NCI-H2171 (cell line): ENCODE measurements at regions not wholly inside any gene's neighbourhood (a gene's known extent, or its start where the extent isn't known, plus 50 kb on each side); places are given as distances from the start of the nearest gene placed in this dataset.

Experiments
- DNase-seq: peaks from one replicate; lab custom pipeline; 2025; lab: John Stamatoyannopoulos, UW

DNA sequence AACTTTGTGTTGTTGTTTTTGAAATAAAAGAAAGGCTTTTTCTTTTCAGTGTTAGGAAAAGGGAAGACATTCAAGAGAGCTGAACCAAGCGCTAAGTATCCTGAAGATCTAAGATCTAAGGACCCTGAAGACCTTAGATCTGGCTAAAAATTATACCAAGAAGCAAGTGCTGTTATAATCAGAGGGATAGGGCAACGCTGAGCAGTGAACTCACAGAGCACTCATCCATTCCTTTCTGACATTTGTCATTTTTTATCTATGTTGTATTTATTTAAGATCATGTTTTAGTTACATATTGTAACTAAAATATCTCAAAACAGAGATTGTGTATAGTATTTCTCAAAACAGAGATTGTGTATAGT lies 60.5 kb upstream of the FAM216B start:
- no peak for DNase-seq

DNA sequence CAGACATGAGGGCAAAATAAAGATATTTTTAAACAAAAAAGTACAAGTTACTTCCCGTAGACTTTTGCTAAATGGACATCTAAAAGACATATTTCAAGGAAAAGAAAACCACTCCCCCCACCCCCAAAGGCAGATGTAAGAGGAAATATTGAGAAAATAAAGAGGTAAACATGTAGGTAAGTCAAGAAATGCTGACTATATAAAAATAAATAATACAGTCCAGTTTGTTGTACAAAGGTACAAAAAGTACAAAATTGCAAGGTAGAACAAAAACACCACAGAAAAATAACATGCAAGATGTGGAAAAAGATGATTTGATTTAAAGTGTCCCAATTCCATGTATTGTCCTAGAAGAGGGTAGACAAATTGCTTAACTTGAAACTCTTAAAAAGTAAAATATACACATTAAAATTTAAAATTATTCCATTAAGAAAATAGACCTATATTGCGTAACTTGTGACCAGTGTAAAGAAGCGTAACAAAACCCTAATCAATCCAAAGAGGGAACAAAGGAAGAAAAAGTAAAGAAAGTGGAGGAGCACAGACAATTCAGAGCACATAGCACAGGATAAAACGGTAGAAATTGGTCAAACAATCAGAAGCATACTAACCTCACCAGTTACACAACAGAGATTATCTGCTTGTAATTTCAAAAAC lies 58.4 kb upstream of the FAM216B start:
- DNase-seq = no peak

DNA sequence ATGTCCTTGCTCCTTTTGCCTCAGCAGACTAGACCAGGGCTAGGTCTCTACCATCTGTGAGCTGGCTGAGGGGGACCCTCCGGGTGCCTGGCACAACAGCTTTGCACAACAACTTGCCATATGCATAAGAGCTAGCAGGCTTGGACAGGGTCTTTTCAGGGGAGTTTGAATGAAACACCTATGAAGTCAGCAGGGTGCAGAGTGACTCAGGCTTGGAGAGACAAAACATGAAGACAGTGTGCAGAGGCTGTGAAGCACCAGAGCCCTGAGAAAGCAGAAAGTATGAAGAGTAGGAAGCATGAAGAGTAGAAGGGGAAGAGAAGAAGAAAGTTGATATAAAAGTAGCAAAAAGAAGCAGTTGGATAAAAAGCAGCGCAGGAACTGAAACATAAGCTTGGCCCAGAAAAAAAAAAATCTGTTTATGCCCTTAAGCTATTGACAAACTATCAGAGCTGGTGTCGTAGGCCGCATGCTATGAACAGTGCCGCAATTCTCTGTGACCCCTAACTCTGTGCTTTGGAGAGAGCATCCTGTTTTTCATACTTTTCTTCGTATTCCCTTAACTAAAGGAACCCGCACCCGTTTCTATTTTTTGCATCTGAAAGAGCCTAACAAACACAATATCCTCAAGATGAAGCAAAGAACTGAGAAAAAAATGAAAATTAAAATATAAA lies 52.7 kb upstream of the FAM216B start:
- DNase-seq = no peak

DNA sequence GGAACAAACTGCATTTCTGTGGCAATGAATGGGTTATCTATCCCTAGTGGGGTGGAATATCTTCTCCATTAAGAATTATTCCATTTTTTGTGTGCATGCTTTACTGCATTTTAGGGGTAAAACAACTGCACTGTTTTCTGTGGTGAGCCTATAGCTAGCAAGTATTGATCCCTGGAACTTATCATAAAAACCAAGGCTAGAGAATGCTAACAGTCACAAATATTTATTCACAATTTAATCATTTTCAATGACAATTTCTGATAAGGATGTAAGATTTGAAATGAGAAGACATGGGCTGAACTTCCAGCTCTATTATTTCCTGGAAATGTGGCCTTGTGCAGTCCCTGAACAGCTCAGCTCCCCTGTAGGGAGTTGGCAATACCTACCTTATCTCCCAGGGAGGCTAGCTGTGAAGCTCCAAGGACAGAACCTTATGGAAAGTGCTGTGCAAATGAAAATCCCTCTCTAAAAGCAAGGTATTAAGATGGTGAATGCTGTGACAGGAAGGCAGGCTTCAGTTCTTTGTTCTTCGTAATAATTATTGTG lies 51.5 kb upstream of the FAM216B start:
- DNase-seq = no peak
